ENCODE measurements at regions not wholly inside any gene's neighbourhood (a gene's known extent, or its start where the extent isn't known, plus 50 kb on each side); places are given as distances from the start of the nearest gene placed in this dataset.

DNA sequence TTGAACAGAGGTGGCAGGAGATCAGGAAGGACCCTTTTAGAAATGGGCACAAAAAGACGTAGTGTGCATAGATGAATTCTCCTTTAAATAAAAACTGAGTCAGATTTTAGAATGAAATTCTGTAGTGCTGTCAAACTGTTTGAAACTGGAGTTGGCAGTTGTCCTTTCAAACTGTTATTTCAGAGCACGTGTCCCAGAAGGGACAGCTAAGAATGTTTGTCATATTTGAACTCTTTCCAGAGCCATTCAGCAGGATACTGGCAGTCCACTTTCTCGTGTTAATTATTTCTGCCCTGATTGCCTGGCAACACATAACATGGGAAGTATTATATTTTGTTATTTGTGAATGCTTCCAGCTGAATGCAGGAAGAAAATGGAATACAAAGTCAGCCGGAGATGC lies 212.3 kb upstream of the DPYD start:
- TF ChIP-seq EZH2phosphoT487 (IDR thresholded peaks at IDR 0.05; ENCODE audit: borderline replicate concordance, low read length): no peak
- no peak for TF ChIP-seq EZH2 (IDR thresholded peaks at IDR 0.05; ENCODE audit: low read length, unreplicated experiment)
- TF ChIP-seq, protein P1, sequence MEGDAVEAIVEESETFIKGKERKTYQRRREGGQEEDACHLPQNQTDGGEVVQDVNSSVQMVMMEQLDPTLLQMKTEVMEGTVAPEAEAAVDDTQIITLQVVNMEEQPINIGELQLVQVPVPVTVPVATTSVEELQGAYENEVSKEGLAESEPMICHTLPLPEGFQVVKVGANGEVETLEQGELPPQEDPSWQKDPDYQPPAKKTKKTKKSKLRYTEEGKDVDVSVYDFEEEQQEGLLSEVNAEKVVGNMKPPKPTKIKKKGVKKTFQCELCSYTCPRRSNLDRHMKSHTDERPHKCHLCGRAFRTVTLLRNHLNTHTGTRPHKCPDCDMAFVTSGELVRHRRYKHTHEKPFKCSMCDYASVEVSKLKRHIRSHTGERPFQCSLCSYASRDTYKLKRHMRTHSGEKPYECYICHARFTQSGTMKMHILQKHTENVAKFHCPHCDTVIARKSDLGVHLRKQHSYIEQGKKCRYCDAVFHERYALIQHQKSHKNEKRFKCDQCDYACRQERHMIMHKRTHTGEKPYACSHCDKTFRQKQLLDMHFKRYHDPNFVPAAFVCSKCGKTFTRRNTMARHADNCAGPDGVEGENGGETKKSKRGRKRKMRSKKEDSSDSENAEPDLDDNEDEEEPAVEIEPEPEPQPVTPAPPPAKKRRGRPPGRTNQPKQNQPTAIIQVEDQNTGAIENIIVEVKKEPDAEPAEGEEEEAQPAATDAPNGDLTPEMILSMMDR (conservative IDR thresholded peaks at IDR 0.05; ENCODE audit: low read depth, low read length): no peak
- no peaks in the 10 kb centered on the region for H4K20me1 ChIP-seq (ENCODE audit: low read length)
- intact Hi-C loops (cut with micrococcal nuclease): no loop called here

DNA sequence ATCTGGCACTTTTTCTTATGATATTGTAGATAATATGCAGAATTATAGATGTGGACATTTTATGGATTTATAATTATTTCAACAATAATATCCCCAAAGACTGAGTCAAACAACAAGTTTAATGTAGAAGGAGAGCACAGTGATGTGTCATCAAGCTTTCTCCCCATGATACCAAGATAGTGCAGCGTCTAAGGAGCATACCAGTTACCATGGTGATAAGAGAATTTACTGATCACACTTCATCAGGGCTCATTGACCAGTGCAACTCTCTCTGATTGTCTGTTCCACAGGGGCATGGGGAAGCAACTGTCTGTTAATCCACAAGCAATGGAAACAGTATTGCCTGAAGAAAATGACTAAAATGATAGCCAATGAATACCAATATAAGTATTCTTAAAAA lies 209.6 kb upstream of the DPYD start:
- Histone ChIP-seq H4K20me1 (ENCODE audit: low read length) (no peaks in the 10 kb centered on the region), H3K4me2 (ENCODE audit: low read length) (no peak overlapping the region), H3K27ac (ENCODE audit: low read length) (no peak overlapping the region), H3K27me3 (ENCODE audit: low read length) (no peaks in the 10 kb centered on the region), H3K9ac (ENCODE audit: low read length) (no peak overlapping the region), H3K4me3 (ENCODE audit: low read length) (no peak overlapping the region), H3K9me2 (replicated peaks; ENCODE audit: low read length) (no peaks in the 10 kb centered on the region; the same call in 1 of the 2 replicates), H3K4me1 (ENCODE audit: insufficient read depth, low read length) (peaks cover 17% of the 10 kb centered on the region), H3F3A (ENCODE audit: low read length, unreplicated experiment) (no peaks in the 10 kb centered on the region), H2AFZ (ENCODE audit: low read length) (no peak overlapping the region), H3K36me3 (ENCODE audit: low read depth, low read length) (no peaks in the 10 kb centered on the region), H3K79me2 (ENCODE audit: low read length) (no peaks in the 10 kb centered on the region), H3K9me3 (ENCODE audit: low read length) (no peaks in the 10 kb centered on the region)
- no peak for DNase-seq
- TF ChIP-seq, protein P1 (conservative IDR thresholded peaks at IDR 0.05; ENCODE audit: low read depth, low read length): no peak
- TF ChIP-seq EZH2 (IDR thresholded peaks at IDR 0.05; ENCODE audit: low read length, unreplicated experiment) (no peak), EZH2phosphoT487 (IDR thresholded peaks at IDR 0.05; ENCODE audit: borderline replicate concordance, low read length) (no peak)
- ChIA-PET POLR2A (ENCODE audit: unreplicated experiment) (no interaction called here), CTCF (no interaction called here)
- BruUV-seq (replicated peaks): no TSS peak
- intact Hi-C loops (cut with micrococcal nuclease): no loop called here
- ATAC-seq: no peak

More for the DNA sequence above, 212.3 kb upstream of the DPYD start:
- H3K4me3 ChIP-seq (ENCODE audit: low read length): no peak overlapping the region
- ChIA-PET CTCF (no interaction called here), POLR2A (ENCODE audit: unreplicated experiment) (no interaction called here)
- H2AFZ ChIP-seq (ENCODE audit: low read length): no peak overlapping the region
- H3K9me3 ChIP-seq (ENCODE audit: low read length): no peaks in the 10 kb centered on the region
- H3K4me1 ChIP-seq (ENCODE audit: insufficient read depth, low read length): no peaks in the 10 kb centered on the region
- DNase-seq (no peak), ATAC-seq (no peak)
- no peak overlapping the region for H3K9ac ChIP-seq (ENCODE audit: low read length)
- no TSS peak for BruUV-seq (replicated peaks)
- H3F3A ChIP-seq (ENCODE audit: low read length, unreplicated experiment): no peaks in the 10 kb centered on the region
- no peaks in the 10 kb centered on the region for H3K27me3 ChIP-seq (ENCODE audit: low read length)
- no peaks in the 10 kb centered on the region for H3K9me2 ChIP-seq (replicated peaks; ENCODE audit: low read length)
- H3K27ac ChIP-seq (ENCODE audit: low read length): no peak overlapping the region
- H3K36me3 ChIP-seq (ENCODE audit: low read depth, low read length): no peaks in the 10 kb centered on the region
- H3K79me2 ChIP-seq (ENCODE audit: low read length): no peaks in the 10 kb centered on the region
- H3K4me2 ChIP-seq (ENCODE audit: low read length): no peak overlapping the region

DNA sequence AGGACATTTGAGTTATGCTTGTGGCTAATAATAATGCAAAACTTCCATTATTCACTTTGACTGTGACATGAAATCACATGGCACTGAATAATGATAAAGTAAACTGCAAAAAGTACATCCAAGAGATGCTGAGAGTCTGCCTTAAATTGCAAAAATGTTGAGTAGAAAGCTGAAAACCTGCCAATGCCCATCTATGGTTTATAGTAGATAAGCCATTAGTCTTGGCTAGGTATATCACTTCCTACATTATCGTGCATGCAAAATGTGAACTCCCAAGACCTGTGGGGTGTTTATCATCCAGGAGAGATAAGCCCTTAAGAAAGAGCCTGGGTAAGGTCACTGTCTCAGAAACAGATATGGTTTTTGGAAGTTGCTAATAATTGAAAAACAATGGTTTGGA lies 208.7 kb upstream of the DPYD start:
- Histone ChIP-seq H3K4me2 (ENCODE audit: low read length) (no peak overlapping the region), H3K9me2 (replicated peaks; ENCODE audit: low read length) (no peaks in the 10 kb centered on the region; the same call in 1 of the 2 replicates), H3K4me3 (ENCODE audit: low read length) (no peak overlapping the region), H3K4me1 (ENCODE audit: insufficient read depth, low read length) (peaks cover 17% of the 10 kb centered on the region), H3K36me3 (ENCODE audit: low read depth, low read length) (no peaks in the 10 kb centered on the region), H3K9me3 (ENCODE audit: low read length) (no peaks in the 10 kb centered on the region), H2AFZ (ENCODE audit: low read length) (no peak overlapping the region), H3K27ac (ENCODE audit: low read length) (no peak overlapping the region), H3K79me2 (ENCODE audit: low read length) (no peaks in the 10 kb centered on the region), H4K20me1 (ENCODE audit: low read length) (no peaks in the 10 kb centered on the region), H3K9ac (ENCODE audit: low read length) (no peak overlapping the region), H3F3A (ENCODE audit: low read length, unreplicated experiment) (no peaks in the 10 kb centered on the region), H3K27me3 (ENCODE audit: low read length) (no peaks in the 10 kb centered on the region)
- no peak for TF ChIP-seq EZH2phosphoT487 (IDR thresholded peaks at IDR 0.05; ENCODE audit: borderline replicate concordance, low read length)
- TF ChIP-seq, protein P1 (conservative IDR thresholded peaks at IDR 0.05; ENCODE audit: low read depth, low read length): no peak
- TF ChIP-seq EZH2 (IDR thresholded peaks at IDR 0.05; ENCODE audit: low read length, unreplicated experiment): no peak
- ChIA-PET POLR2A (ENCODE audit: unreplicated experiment) (no interaction called here), CTCF (no interaction called here)
- no TSS peak for BruUV-seq (replicated peaks)
- ATAC-seq (no peak), DNase-seq (no peak)
- intact Hi-C loops (cut with micrococcal nuclease): no loop called here
